ENCODE measurements at regions not wholly inside any gene's neighbourhood (a gene's known extent, or its start where the extent isn't known, plus 50 kb on each side); places are given as distances from the start of the nearest gene placed in this dataset.

- TF ChIP-seq CTCF (IDR thresholded peaks at IDR 0.05) (no peak), POLR2A (IDR thresholded peaks at IDR 0.05) (no peak)
Observed at GRCh38 chr2:63675026-63675425, 86.3 kb downstream of the MDH1 start.
